H1 (cell line): ENCODE measurements at regions not wholly inside any gene's neighbourhood (a gene's known extent, or its start where the extent isn't known, plus 50 kb on each side); places are given as distances from the start of the nearest gene placed in this dataset.

Experiments used
- CTCF ChIP-seq, 3 experiments: IDR thresholded peaks; 1 replicate in 2 of 3; 2 replicates in 1 of 3; pipeline versions ENCODE4 v1.5.1 to v1.6.1; 2011; ENCODE audit warnings: low read length in 3 of 3, mild to moderate bottlenecking in 3 of 3, inconsistent platforms in 2 of 3, low read depth in 1 of 3, moderate library complexity in 1 of 3; ENCODE audit not compliant: insufficient read depth in 1 of 3; ENCODE audit errors: control extremely low read depth in 1 of 3
- POLR2A ChIP-seq, 2 experiments: IDR thresholded peaks; 1 replicate in 1 of 2; 2 replicates in 1 of 2; pipeline ENCODE4 v1.6.1; 2011; ENCODE audit warnings: low read depth in 2 of 2, low read length in 2 of 2, mild to moderate bottlenecking in 2 of 2; ENCODE audit errors: control extremely low read depth in 1 of 2

- TF ChIP-seq CTCF (IDR thresholded peaks at IDR 0.05; ENCODE audit: control extremely low read depth in 1 of 3, insufficient read depth in 1 of 3, low read depth in 1 of 3, low read length in 3 of 3): no peak
- TF ChIP-seq POLR2A (IDR thresholded peaks at IDR 0.05; ENCODE audit: control extremely low read depth in 1 of 2, low read depth in 2 of 2, low read length in 2 of 2): no peak
Measured at GRCh38 chr13:34028496-34029442, 210.8 kb downstream of the RFC3 start (continued).
